HL-60 (cell line): ENCODE measurements at regions not wholly inside any gene's neighbourhood (a gene's known extent, or its start where the extent isn't known, plus 50 kb on each side); places are given as distances from the start of the nearest gene placed in this dataset.

Experiments
- POLR2AphosphoS5 ChIP-seq: IDR thresholded peaks from 2 replicates; pipeline ENCODE4 v1.6.1; 2012; ENCODE audit warnings: low read depth
- TF ChIP-seq, protein P1 (sequence below): IDR thresholded peaks from one replicate; pipeline ENCODE4 v1.5.1; 2011; ENCODE audit warnings: low read length, control low read depth, inconsistent platforms; ENCODE audit not compliant: insufficient read depth

DNA sequence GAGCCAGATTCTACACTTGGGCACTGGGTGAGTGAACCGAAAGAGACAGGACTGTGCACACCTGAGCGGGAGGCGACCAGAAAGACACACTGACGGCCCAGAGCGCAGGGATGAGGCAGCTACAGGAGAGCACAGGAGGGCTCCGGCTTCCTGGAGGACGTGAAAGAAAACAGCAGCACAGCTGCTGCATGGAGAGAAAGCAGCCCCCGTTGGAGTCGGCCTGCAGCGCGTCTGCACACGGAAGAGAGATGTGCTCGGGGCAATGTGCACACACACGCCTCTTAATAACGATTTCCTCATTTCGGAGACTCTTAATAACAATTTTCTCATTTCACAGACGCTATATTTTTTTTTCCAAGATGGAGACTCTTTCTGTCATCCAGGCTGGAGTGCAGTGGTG is 160.4 kb downstream of the CTTN start:
- TF ChIP-seq, protein P1, sequence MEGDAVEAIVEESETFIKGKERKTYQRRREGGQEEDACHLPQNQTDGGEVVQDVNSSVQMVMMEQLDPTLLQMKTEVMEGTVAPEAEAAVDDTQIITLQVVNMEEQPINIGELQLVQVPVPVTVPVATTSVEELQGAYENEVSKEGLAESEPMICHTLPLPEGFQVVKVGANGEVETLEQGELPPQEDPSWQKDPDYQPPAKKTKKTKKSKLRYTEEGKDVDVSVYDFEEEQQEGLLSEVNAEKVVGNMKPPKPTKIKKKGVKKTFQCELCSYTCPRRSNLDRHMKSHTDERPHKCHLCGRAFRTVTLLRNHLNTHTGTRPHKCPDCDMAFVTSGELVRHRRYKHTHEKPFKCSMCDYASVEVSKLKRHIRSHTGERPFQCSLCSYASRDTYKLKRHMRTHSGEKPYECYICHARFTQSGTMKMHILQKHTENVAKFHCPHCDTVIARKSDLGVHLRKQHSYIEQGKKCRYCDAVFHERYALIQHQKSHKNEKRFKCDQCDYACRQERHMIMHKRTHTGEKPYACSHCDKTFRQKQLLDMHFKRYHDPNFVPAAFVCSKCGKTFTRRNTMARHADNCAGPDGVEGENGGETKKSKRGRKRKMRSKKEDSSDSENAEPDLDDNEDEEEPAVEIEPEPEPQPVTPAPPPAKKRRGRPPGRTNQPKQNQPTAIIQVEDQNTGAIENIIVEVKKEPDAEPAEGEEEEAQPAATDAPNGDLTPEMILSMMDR = no peak
- TF ChIP-seq POLR2AphosphoS5 = no peak
